SK-N-DZ (cell line): ENCODE measurements at regions not wholly inside any gene's neighbourhood (a gene's known extent, or its start where the extent isn't known, plus 50 kb on each side); places are given as distances from the start of the nearest gene placed in this dataset.
"Not testable (repeated sequence)": the region's sequence is repeated elsewhere in the genome, so short reads cannot be mapped to it uniquely, and the experiment has no call there.

ENCODE experiments used
- DNase-seq: peaks from one replicate; pipeline ENCODE4 v3.0.0-alpha.2; 2015; ENCODE audit warnings: low spot score

DNA sequence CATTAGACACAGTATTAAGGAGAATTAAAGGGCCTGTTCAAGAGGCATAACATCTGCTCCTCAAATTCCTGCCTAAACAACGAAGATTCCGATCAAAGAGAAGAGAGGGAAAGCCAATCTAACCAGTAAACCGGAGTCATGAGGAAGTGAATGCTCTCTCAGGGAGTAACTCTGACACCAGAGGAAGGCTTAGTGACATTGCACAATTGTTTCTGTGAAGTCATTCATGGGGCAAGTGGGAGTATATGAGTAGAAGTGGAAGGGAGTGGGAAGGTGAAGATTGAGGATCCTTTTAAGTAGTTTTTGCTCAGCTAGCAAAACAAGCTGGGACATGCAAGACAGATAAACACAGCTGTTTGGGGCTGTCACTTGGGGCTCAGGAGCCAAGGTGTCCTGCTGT lies 136.4 kb upstream of the FAM174A start:
- not testable (repeated sequence) for DNase-seq

DNA sequence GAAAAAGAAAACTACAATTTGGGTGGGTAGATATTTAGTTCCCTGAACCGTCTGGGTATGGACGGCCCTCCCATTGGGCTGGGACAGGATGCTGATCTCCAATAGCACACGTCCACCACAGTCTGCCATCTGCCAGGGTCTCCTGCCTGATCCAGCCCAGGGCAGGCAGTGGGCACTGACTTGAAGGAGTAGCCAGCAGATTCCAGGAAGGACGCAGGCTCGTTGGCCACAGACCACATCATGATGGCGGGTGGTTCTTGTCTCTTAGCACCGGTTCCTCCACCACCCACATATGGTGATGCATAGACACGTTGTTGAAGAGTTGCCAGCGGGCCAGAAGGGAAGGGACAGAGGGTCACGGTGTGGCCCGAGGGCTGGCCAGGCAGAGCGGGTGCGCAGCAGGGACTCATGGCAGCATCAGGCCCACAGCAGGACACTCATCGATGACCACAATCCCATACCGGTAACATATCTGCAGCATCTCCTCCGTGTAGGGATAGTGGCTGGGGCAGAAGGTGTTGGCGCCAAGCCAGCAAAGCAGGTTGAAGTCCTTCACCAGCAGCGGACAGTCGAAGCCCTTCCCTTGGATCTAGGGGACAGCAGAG lies 155.8 kb upstream of the FAM174A start:
- not testable (repeated sequence) for DNase-seq

- DNase-seq, result not testable (repeated sequence)
These were observed 170.3 kb upstream of the FAM174A start for GRCh38 chr5:100364757-100365478.

DNA sequence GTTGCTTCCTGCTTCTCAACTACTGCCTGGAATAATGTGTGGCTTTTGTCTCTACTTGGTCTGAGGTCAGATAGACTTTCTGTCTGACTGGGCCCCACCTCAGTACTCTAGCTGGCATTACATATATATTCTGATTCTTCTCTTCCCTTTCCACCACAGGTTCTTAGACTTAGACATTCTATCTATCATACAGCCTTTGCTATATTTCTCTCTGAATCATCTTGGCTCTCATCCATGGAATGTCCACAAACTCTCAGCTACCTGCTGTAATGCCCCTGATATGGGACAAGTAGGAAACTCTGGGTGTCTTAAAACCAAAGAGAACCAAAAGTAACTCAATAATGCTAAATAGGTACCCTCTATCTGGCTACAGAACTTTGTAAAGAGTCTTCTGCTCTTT lies 170.8 kb upstream of the FAM174A start:
- not testable (repeated sequence) for DNase-seq

DNA sequence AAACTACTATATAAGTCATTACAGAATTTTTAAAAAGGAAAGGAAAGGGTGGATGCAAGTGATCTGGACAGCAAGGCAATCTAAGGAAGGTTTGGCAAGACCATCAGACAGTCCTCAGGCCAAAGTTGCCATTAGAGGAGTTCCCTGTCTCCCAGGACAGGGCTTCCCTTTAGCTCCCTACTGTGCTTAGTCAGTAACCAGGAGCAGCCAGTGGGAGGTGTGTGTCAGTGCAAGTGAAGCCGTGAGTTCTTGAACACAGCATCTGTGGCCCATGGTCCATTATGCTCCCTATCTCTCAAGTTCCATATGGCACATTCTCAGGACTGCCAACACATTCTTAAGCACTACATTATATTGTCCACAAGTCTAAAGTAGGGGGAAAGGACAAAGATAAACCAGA lies 175.2 kb upstream of the FAM174A start:
- not testable (repeated sequence) for DNase-seq

DNA sequence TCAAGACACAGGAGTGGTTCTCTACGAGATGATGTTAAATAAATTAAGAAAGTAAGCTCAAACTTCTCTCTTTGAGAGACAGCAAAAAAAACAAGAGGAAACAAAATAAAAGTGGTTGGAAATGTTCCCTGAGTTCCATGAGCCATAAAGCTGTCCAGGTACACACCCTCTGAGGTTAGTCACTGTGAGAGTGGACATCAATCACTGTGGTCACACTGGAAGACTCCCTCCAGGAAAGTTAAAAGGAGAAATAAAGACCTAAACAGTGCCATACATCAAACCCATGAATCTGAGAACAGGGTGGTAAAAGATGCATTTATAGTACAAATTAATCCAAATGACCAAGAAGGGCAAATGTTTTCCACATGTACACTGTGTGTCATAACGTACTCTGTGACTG lies 188.9 kb upstream of the FAM174A start:
- not testable (repeated sequence) for DNase-seq

GRCh38 chr5:100341485-100341884 lies 193.7 kb upstream of the FAM174A start:
- not testable (repeated sequence) for DNase-seq

DNA sequence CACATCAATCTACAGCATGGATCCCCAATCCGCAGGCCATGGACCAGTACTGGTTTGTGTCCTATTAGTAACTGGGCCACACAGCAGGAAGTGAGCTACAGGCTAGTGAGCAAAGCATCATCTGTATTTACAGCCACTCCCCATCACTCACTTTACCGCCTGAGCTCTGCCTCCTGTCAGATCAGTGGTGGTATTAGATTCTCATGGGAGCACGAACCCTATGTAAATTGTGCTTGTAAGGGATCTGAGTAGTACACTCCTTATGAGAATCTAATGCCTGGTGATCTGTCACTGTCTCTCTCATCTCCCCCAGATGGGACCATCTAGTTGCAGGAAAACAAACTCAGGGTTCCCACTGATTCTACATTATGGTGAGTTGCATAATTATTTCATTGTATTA lies 212.7 kb upstream of the FAM174A start:
- DNase-seq, result no peak

- no peak for DNase-seq
These were observed 215.3 kb upstream of the FAM174A start for GRCh38 chr5:100319885-100320284.

- DNase-seq, result no peak
These were observed 221.5 kb upstream of the FAM174A start for GRCh38 chr5:100313657-100314056.

GRCh38 chr5:100311806-100312205 lies 223.4 kb upstream of the FAM174A start:
- no peak for DNase-seq

GRCh38 chr5:100306000-100306399 lies 229.2 kb upstream of the FAM174A start:
- DNase-seq, result no peak

GRCh38 chr5:100303216-100303615 lies 232.0 kb upstream of the FAM174A start:
- no peak for DNase-seq

GRCh38 chr5:100299261-100299660 lies 235.9 kb upstream of the FAM174A start:
- DNase-seq, result no peak

GRCh38 chr5:100276071-100276470 lies 259.1 kb upstream of the FAM174A start:
- no peak for DNase-seq

- DNase-seq, result no peak
These were observed 259.5 kb upstream of the FAM174A start for GRCh38 chr5:100275631-100276030.

DNA sequence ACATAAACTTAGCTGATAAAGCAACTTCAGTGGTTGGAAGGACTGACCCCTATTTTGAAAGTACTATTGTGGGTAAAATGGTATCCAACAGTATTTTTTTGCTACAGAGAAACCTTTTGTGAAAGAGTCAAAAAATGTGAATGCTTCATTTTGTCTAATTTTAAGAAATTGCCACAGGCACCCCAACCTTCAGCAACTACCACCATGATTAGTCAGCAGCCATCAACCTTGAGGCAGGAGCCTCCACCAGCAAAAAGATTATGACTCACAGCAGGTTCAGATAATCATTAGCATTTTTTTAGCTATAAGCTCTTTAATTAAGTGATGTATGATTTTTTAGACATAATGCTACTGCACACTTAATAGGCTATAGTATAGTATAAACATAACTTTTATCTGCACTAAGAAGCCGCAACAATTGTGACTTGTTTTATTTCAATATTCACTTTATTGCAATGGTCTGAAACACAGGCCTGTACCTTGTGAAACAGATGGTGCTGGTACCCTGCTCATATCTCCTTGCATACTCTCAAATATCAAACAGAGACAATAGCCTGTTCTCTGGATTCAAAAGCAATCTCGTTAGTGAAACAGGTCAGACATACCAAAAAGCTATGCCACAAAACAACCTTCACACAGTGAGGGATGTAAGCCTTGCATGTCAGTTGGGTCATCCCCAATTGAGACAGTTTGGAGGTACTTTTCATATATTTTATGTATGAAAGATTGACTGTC lies 261.2 kb upstream of the FAM174A start:
- DNase-seq, result no peak

DNA sequence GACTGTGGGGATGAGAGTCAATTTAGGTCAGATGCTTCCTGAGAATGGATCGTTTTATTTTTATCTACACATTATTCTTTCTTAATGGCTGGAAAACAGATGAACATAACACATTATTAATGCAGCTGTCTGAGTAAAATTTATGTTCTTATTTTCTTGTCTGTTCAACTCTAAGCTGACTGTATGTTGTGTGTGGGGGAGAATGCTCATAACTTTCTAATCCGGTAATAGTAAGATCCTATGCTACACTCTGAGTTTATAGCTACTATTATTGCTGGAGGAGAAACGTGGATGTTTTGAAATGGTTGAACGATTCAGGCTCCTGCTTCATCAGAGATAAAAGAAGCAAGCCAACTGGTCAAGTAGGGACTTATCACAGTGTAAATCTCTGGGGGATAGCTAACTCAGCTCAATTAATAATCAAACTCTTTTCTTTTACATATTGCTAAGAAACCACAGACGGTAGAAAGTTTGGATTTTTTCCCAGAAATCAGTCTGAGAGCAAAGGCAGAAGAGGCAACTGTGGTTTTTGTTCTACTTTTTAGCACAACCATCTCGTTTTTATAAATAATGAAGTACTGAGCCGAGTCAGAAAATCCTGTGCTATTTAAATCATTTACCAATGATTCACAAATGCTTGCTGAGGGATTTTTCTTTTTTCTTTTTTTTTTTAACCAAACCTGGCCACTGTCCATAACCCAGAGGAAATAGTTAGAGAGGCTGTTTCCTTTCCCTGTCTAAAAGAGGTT lies 265.0 kb upstream of the FAM174A start:
- DNase-seq, result no peak

DNA sequence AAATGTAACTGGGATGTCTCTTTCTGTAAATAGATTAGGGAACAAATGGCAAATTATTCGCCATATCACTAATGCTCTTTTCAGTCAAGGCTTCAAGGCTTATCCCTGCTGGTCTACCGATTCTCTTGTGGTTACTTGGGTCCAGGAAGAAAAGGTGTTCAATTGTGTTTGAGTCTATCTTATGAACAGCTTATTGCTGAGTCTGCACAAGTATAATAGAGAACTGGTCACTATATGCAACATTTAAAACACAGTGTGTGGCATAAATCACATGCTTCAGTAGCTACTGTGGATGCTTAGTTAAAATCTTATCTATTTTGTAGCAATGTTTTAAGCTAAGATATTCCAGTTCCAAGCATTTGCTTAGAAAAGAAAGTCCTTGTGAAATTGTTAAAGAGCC lies 274.2 kb upstream of the FAM174A start:
- no peak for DNase-seq

- DNase-seq, result no peak
These were observed 282.2 kb upstream of the FAM174A start for GRCh38 chr5:100252944-100253343.

GRCh38 chr5:100252037-100252436 lies 283.1 kb upstream of the FAM174A start:
- DNase-seq, result no peak

DNA sequence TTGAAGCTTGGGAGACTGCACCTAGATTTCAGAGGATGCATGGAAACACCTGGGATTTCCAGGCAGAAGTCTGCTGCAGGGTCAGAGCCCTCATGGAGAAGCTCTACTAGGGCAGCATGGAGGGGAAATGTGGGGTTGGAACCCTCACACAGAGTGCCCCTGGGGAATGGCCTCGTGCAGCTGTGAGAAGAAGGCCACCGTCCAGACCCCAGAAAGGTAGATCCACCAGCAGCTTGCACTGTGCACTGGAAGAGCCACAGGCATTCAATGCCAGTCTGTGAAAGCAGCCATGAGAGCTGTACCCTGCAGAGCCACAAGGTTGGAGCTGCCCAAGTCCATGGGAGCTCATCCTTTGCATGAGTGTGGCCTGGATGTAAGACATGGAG lies 285.3 kb upstream of the FAM174A start:
- DNase-seq, result no peak
